Activated CD8-positive, alpha-beta T cell treated with anti-CD3 and anti-CD28 coated beads for 36 hours (primary cell): ENCODE measurements at regions not wholly inside any gene's neighbourhood (a gene's known extent, or its start where the extent isn't known, plus 50 kb on each side); places are given as distances from the start of the nearest gene placed in this dataset.

ENCODE experiments used
- ATAC-seq: fragments of 200-7000 bp; cut with Tn5 transposase; one replicate; pipeline ENCODE4 v1.10.0; 2021; ENCODE audit warnings: mild to moderate bottlenecking, moderate library complexity
- CTCF ChIA-PET: fragments of 350-600 bp; sonication (Branson Sonifier 250); formaldehyde crosslinking; loops from one replicate; lab custom pipeline; 2021; ENCODE audit warnings: antibody characterized with exemption; lab: Charles Lee
- POLR2A ChIA-PET: fragments of 350-600 bp; sonication (Branson Sonifier 250); formaldehyde crosslinking; loops from one replicate; lab custom pipeline; 2021; ENCODE audit warnings: antibody characterized with exemption; lab: Charles Lee
- DNase-seq: peaks from one replicate; pipeline ENCODE4 v3.0.0-alpha.2; 2020
- H3K27ac Mint-ChIP-seq: one replicate; pipeline ENCODE4 v1.8.0; 2021; ENCODE audit warnings: mild to moderate bottlenecking, mixed read lengths
- H3K27me3 Mint-ChIP-seq: one replicate; pipeline ENCODE4 v1.8.0; 2021; ENCODE audit warnings: mixed read lengths
- H3K36me3 Mint-ChIP-seq: one replicate; pipeline ENCODE4 v1.8.0; 2021; ENCODE audit warnings: low read depth, mixed read lengths
- H3K4me1 Mint-ChIP-seq: one replicate; pipeline ENCODE4 v1.8.0; 2021; ENCODE audit warnings: low read depth, mixed read lengths
- H3K4me3 Mint-ChIP-seq: one replicate; pipeline ENCODE4 v1.8.0; 2021; ENCODE audit warnings: mild to moderate bottlenecking, moderate library complexity, mixed read lengths
- H3K9me3 Mint-ChIP-seq: one replicate; pipeline ENCODE4 v1.8.0; 2021; ENCODE audit warnings: mixed read lengths
- CTCF ChIP-seq: fragments of 200-600 bp; IDR thresholded peaks from one replicate; pipeline ENCODE4 v1.8.0; 2022; ENCODE audit warnings: antibody characterized with exemption, mild to moderate bottlenecking
- intact Hi-C: fragments of 100-400 bp; cut with micrococcal nuclease; formaldehyde crosslinking; loops from one replicate; pipeline ENCODE4 v1.10.0; 2022

DNA sequence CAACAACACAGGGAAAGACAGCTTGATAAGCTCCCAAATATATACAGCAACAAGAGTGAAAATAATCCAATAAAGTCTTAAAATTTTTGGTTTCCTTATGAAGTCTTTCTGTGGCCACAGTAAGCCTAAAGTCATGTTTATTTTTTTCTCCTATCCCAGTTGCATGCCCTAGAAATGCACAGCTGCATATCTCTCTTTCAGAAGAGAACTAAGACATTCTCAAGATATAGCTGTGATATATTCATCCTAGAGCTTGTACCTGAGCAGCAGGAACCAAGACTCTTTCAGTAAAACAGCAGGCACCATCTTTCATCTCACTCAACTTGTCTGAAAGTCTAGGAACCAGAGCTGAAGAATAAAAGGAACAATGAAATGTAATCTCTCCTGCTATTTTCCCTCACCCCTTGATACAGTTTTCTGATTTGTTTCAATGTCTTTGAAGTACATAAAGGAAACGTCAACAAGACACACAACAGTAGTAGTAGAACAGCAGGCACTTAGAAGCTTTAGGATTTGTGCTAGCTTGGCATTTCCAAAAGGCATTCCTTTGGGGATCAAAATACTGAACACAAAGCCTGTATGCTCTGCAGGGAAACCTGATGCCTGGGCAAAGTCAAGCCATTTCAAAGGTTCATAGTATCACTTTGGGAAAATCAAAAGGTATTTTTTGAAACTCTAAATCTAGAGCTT is 536.8 kb downstream of the PYDC2 start:
- Mint-ChIP-seq H3K4me3 (no peak overlapping the region), H3K36me3 (no peaks in the 10 kb centered on the region), H3K9me3 (peaks cover 21% of the 10 kb centered on the region), H3K27ac (no peak overlapping the region), H3K4me1 (no peaks in the 10 kb centered on the region), H3K27me3 (no peaks in the 10 kb centered on the region)
- no peak for ATAC-seq
- ChIA-PET POLR2A (no interaction called here), CTCF (interaction anchor here (1.3 kb wide), 1 partner anchor 11 kb away, joined by 3 read pairs; no protein-coding TSS in a partner anchor)
- intact Hi-C loops: no loop called here
- no peak for TF ChIP-seq CTCF
- no peak for DNase-seq

DNA sequence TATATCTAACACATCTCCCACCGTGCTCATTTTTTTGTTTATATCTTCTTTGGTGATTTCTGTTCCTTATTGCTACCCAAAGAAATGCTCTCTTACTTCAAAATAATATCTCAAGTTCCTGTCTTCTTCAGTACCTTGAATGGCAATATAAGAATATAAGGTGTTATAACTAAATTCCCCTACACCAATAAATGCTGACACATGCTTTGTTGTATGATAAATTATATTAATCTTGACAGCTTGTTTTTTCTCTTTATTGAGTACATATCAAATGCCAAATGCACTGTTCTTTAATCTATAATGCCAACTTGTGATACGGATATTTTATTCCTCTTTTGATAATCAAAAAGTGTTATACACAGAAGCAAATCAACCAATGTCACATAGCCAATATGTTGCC is 540.3 kb downstream of the PYDC2 start:
- ATAC-seq: no peak
- POLR2A ChIA-PET: no interaction called here
- intact Hi-C loops: no loop called here
- Mint-ChIP-seq H3K9me3 (peaks cover 5% of the 10 kb centered on the region), H3K4me1 (no peaks in the 10 kb centered on the region), H3K4me3 (no peak overlapping the region), H3K27ac (no peak overlapping the region), H3K36me3 (no peaks in the 10 kb centered on the region), H3K27me3 (no peaks in the 10 kb centered on the region)
- CTCF ChIA-PET: no interaction called here
- no peak for TF ChIP-seq CTCF
- DNase-seq: no peak

GRCh38 chr3:192005989-192006388 is 545.0 kb downstream of the PYDC2 start:
- DNase-seq: no peak
- Mint-ChIP-seq H3K4me1 (no peaks in the 10 kb centered on the region), H3K27me3 (no peaks in the 10 kb centered on the region), H3K27ac (no peak overlapping the region), H3K36me3 (no peaks in the 10 kb centered on the region), H3K9me3 (peaks cover 4% of the 10 kb centered on the region), H3K4me3 (no peak overlapping the region)
- ChIA-PET CTCF (no interaction called here), POLR2A (no interaction called here)
- intact Hi-C loops: no loop called here
- no peak for ATAC-seq
- no peak for TF ChIP-seq CTCF

- intact Hi-C loops: no loop called here
- Mint-ChIP-seq H3K4me3 (no peak overlapping the region), H3K27ac (no peak overlapping the region), H3K36me3 (no peaks in the 10 kb centered on the region), H3K27me3 (no peaks in the 10 kb centered on the region), H3K4me1 (no peaks in the 10 kb centered on the region), H3K9me3 (peaks cover 9% of the 10 kb centered on the region)
- CTCF ChIA-PET: no interaction called here
- ATAC-seq (no peak), DNase-seq (no peak)
- TF ChIP-seq CTCF: no peak
- POLR2A ChIA-PET: no interaction called here
Observed at GRCh38 chr3:192009903-192010302, 548.9 kb downstream of the PYDC2 start.

DNA sequence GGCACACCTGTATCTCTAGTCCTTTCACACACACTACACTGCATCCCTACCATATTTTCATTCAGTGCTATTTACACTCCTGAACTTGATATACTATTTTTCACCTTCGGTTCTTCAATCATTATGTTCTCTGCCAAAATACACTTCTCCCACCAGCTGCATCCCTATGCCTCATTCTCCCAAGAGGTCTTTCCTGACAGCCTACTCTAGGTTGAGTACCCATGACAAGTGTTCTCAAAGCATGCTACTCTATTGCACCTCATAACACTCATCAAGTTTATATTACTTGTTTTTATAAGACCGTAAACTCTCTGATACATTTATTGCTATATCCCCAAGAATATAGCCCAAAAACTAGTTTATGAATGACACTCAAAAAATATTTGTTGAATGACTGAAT is 549.5 kb downstream of the PYDC2 start:
- ChIA-PET POLR2A (no interaction called here), CTCF (no interaction called here)
- Mint-ChIP-seq H3K4me3 (no peak overlapping the region), H3K27me3 (no peaks in the 10 kb centered on the region), H3K36me3 (no peaks in the 10 kb centered on the region), H3K27ac (no peak overlapping the region), H3K9me3 (peaks cover 8% of the 10 kb centered on the region), H3K4me1 (no peaks in the 10 kb centered on the region)
- DNase-seq (no peak), ATAC-seq (no peak)
- intact Hi-C loops: no loop called here
- no peak for TF ChIP-seq CTCF
